ENCODE measurements at regions not wholly inside any gene's neighbourhood (a gene's known extent, or its start where the extent isn't known, plus 50 kb on each side); places are given as distances from the start of the nearest gene placed in this dataset.

DNA sequence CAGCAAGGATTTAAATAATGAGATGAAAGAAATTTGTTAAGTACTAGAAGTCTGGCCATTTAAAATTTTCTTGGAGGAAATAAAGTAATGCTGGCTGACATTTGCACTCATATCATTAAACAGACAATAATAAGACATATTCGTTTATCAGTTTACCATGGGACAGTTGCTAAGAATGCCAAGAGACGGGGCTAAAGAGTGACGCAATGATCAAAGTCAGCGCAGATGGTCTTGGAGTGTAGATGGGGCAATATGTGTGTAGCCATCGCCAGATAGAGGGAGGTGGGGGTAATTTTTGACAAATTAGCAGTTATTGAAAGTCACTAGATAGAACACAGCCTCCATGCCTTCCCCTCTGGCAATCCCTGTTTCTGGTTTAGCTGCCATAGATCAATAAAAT, 413.2 kb upstream of the JAG1 start:
- Histone ChIP-seq H4K8ac (ENCODE audit: low read depth in 2 of 2, low read length in 2 of 2) (no peak overlapping the region), H3K4ac (ENCODE audit: low read depth, low read length) (no peak overlapping the region), H3K4me2 (ENCODE audit: low read depth, low read length) (no peak overlapping the region), H3K56ac (ENCODE audit: extremely low read depth, insufficient read depth, low read length) (no peak overlapping the region), H3K36me3 (ENCODE audit: control insufficient read depth, insufficient read depth, low read length) (no peaks in the 10 kb centered on the region), H2AK5ac (ENCODE audit: low read depth, low read length) (no peak overlapping the region), H3K23ac (ENCODE audit: low read depth, low read length) (no peak overlapping the region), H3K18ac (ENCODE audit: low read depth, low read length) (no peak overlapping the region), H3K4me3 (ENCODE audit: insufficient read depth, low read depth, low read length) (no peak overlapping the region), H2AK9ac (replicated peaks; ENCODE audit: low read depth, low read length, poor library complexity) (no peak overlapping the region), H3K27ac (ENCODE audit: insufficient read depth, low read length) (no peak overlapping the region), H3K14ac (replicated peaks; ENCODE audit: low read depth, low read length) (no peak overlapping the region), H4K5ac (ENCODE audit: low read depth, low read length) (no peak overlapping the region), H4K91ac (ENCODE audit: insufficient read depth, low read depth, low read length) (no peak overlapping the region), H3K9me1 (ENCODE audit: insufficient read depth, low read length) (no peaks in the 10 kb centered on the region), H2BK5ac (ENCODE audit: low read depth, low read length, poor library complexity, severe bottlenecking) (no peak overlapping the region), H3K27me3 (ENCODE audit: control insufficient read depth, insufficient read depth, low read length) (no peaks in the 10 kb centered on the region), H3K79me1 (ENCODE audit: low read depth in 1 of 2, low read length in 2 of 2) (no peaks in the 10 kb centered on the region), H2AFZ (replicated peaks; ENCODE audit: low read length, poor library complexity) (no peak overlapping the region), H3K9ac (ENCODE audit: low read depth, low read length) (no peak overlapping the region), H2BK15ac (ENCODE audit: low read depth, low read length) (no peak overlapping the region), H3K9me3 (ENCODE audit: control insufficient read depth, insufficient read depth, low read length) (no peaks in the 10 kb centered on the region), H3K4me1 (ENCODE audit: control insufficient read depth, insufficient read depth, low read length) (no peaks in the 10 kb centered on the region; the same call in 1 of the 2 replicates), H2BK20ac (ENCODE audit: low read depth, low read length) (no peak overlapping the region), H4K20me1 (ENCODE audit: insufficient read depth, low read length) (no peaks in the 10 kb centered on the region), H2BK120ac (ENCODE audit: low read depth, low read length) (no peak overlapping the region)
- dilution Hi-C loops (cut with HindIII; ENCODE audit: low sequenced_read_pairs, unreplicated experiment): no loop called here
- no CpG with 5 or more reads among the region's 5 CpGs for WGBS, 2 experiments (ENCODE audit: extremely low coverage in 2 of 2, insufficient read length in 1 of 2)
- CTCF ChIA-PET: no interaction called here
- no TSS peak for BruUV-seq (replicated peaks)
- ATAC-seq (ENCODE audit: low read depth) (no peak), DNase-seq (no peak)
- POLR2A ChIA-PET (ENCODE audit: unreplicated experiment): no interaction called here
- in situ Hi-C loops (cut with MboI; ENCODE audit: low sequenced_read_pairs): no loop called here
- TF ChIP-seq CHD1 (IDR thresholded peaks at IDR 0.05; ENCODE audit: low read depth, low read length) (no peak), CEBPB (IDR thresholded peaks at IDR 0.05; ENCODE audit: low read depth, low read length) (0 out of 2 replicates have a peak, but pooled peaks have one; percentile 33)
- intact Hi-C loops (cut with micrococcal nuclease): no loop called here
